ENCODE measurements at regions not wholly inside any gene's neighbourhood (a gene's known extent, or its start where the extent isn't known, plus 50 kb on each side); places are given as distances from the start of the nearest gene placed in this dataset.

DNA sequence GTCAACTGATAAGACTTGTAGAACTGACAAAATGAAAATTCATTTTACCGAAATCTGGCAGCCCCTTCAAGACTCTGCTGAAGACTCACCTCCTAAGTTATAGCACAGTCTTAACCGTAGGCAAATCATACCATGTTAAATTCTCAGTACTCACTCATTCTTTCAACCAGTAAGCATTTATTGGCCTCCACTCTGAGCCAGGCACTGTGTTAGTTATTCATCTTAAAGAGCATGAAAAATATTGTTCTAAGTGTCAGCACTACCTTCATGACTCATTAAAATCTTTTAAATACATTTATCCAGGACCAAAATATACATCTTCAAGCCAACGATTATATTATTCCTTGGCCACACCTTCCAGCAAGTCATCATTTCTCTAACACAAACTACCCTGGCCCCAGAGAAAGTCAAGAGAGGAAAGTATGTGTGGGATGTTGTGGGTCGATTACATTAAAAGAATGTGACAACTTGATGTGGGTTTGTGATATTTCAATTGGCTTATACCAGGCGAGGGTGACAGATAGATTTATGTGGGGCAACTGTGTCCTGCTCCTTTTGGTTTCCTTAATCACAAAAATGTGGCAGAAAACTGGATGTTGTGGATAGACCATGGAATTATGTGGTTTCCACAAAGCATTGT lies 55.0 kb downstream of the TMEM30B start:
- intact Hi-C loops (cut with DNase I): no loop called here
- no peak for DNase-seq (ENCODE audit: low spot score)

- no peak for DNase-seq (ENCODE audit: low spot score)
- intact Hi-C loops (cut with DNase I): no loop called here
Measured at GRCh38 chr14:61225344-61225743, 55.8 kb downstream of the TMEM30B start.

GRCh38 chr14:61223552-61223951 lies 57.6 kb downstream of the TMEM30B start:
- no peak for DNase-seq (ENCODE audit: low spot score)
- intact Hi-C loops (cut with DNase I): no loop called here

- intact Hi-C loops (cut with DNase I): no loop called here
- no peak for DNase-seq (ENCODE audit: low spot score)
Measured at GRCh38 chr14:61222388-61222787, 58.8 kb downstream of the TMEM30B start.

DNA sequence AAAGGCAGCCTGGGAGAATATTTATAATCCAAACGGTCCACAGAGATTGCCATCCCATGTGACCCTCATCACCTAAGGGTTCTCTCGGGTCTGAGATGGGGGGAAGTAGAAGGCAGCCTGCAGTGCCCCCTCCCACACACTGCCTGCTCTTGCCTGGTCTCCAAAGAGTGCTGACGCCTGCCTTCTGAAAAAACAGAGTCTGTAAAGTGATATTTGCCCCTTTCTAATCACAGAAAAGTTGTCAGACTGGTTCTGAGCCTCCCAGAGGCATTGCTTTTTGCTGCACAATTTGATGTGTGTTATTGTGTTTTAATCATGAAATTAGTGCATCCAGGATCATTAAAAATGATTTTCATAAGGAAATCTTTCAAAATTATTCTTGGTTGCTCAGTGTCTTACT lies 59.2 kb downstream of the TMEM30B start:
- intact Hi-C loops (cut with DNase I): no loop called here
- no peak for DNase-seq (ENCODE audit: low spot score)

DNA sequence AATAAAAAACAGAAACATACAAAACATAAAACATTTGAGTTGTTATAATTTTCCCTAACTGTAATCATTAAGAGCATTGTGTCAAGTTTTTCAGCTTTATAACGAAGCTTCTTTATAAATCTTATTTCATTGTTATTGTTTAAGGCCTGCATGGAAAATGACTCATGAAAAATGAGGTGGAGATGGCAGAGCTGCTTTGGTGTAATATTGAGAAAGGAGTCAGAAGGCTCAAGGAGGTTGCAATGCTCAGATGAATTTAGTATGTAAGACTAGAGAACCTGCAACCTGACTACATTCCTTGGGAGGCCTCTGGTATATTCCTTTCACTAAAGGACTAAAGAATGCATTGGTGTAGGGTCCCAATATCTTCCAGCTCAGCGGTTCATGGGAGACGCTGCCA lies 61.5 kb downstream of the TMEM30B start:
- no peak for DNase-seq (ENCODE audit: low spot score)
- intact Hi-C loops (cut with DNase I): no loop called here

DNA sequence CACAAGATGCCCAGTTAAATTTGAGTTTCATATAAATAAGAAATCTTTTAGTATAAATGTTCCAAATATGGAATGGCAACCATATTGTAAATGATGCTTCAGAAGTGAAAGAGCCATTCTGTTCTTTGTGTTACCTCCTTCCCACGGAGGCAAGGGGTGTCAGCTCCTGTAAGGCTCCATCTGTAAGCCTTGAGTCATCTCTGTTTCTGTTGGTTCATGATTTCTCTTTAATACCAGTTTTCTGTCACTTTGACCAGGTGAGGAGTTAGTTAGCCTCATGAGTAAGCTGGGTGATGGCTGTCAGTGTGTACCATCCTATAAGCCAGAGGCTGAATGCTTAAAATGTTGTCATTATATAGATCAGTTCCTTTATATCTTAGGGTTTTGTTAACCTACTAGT lies 61.9 kb downstream of the TMEM30B start:
- no peak for DNase-seq (ENCODE audit: low spot score)
- intact Hi-C loops (cut with DNase I): no loop called here

DNA sequence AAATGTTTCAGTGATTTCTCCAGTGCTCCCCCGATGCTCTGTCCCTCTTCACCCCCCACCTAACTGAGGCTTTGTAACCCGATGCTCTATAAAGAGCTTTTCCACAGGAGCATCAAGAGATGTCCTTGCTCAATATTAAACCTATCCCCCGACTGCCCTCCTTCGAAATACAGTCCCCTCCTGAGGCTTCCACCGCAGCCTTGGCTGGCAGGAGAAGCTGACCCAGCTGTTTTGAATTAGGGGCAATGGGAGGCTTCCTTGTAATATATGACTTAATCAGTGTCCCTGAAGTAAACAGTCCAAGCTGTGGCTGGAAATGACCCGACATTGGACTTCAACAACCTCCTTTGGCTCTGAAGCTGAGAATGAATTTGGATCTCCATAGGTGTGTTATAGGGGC lies 62.4 kb downstream of the TMEM30B start:
- intact Hi-C loops (cut with DNase I): no loop called here
- no peak for DNase-seq (ENCODE audit: low spot score)

DNA sequence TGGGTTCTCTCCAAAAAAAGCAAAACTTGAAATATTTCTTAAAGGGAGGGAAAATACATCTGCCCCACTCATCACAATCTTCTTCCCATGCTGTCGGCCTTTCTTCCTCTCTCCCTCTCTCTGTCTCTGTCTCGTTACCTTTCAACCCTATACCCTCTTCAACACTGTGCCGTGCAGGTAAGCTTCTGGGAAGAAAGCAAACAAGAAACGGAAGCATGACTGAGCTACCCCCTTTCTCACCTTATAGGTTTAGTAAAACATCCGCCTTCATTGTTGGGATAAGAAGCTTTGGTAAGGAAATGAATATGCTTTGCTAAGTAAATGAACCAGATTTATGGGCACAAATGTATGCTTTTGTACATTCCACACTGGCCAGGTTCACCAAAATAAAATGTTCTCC lies 63.0 kb downstream of the TMEM30B start:
- intact Hi-C loops (cut with DNase I): no loop called here
- DNase-seq (ENCODE audit: low spot score): no peak

DNA sequence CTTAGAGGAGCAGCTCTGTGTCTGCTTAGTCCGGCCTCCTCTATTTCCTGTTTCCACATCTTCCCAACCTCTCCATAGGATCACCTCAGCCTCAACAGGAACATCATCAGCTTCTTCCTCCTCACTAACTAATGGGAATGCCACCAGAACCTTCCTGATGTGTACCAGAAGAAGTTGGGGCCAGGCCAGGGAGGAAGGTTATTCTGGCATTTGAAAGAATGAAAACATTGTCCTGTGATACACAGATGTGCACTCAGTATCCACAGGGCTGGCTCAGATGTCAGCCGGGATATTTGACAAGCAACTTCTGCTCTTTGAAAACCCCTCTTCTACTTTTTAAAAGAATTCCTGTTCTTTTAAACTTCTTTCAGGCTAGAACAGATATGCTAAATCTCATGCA lies 63.6 kb downstream of the TMEM30B start:
- no peak for DNase-seq (ENCODE audit: low spot score)
- intact Hi-C loops (cut with DNase I): no loop called here

GRCh38 chr14:61215222-61216020 lies 65.7 kb downstream of the TMEM30B start:
- intact Hi-C loops (cut with DNase I): no loop called here
- DNase-seq (ENCODE audit: low spot score): no peak

DNA sequence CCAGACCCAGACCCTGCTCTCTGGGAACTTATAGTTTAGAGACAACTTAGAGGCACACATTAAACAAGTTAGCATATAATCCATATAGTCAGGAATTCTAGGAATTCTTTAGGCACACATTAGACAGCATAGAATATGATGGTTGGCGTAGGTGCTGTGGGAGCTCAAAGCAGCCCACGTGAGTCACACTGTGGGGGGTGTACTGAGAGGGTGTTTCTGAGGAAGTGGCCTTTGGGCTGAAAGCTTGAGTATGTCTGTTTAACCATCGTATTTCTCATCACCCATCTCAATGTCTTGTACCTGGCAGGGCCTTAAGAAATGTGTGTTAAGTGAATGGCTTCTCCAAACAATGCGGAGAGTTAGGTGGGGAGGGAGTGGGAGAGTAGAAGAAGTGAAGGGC lies 67.2 kb downstream of the TMEM30B start:
- DNase-seq (ENCODE audit: low spot score): no peak
- intact Hi-C loops (cut with DNase I): no loop called here

DNA sequence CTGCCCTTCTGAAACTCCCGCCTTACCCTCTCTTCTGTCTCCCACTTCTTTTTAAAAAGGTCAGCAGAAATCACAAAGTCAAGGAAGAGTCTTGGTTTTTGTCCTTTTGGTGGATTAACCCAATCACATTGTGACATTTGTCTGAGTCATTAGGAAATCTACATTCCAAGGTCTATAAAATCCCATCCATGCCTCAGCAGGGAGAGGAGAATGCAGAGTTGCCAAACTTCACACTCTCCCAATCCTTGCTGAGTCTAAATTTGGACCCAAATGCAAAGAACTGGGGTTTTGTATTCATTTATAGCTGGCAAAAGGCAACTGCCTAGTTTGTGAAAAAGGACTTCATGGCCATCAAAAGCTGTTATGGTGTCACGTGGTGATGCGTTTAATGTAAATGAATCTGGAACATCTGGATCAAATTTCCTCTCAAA lies 67.9 kb downstream of the TMEM30B start:
- intact Hi-C loops (cut with DNase I): no loop called here

DNA sequence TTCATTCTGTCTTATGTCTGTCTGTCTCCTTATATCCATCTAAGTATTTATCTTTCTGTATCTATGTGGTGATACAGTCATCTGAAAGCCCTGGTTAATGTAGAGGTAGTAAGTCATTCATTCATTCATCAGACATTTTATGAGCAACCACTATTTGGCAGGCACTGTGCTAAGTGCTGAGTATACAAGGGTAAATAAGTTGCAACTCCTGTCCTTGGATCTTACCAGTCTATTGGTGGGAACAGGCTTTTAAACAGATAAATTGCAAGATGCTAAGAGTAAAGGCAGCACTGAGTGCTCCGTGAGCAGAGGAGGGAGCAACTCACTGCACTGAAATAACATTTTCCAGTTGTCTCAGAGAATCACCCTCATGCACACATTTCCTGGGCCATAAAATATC lies 68.6 kb downstream of the TMEM30B start:
- intact Hi-C loops (cut with DNase I): no loop called here
- DNase-seq (ENCODE audit: low spot score): no peak

More for the DNA sequence above, 67.9 kb downstream of the TMEM30B start:
- no peak for DNase-seq (ENCODE audit: low spot score)

DNA sequence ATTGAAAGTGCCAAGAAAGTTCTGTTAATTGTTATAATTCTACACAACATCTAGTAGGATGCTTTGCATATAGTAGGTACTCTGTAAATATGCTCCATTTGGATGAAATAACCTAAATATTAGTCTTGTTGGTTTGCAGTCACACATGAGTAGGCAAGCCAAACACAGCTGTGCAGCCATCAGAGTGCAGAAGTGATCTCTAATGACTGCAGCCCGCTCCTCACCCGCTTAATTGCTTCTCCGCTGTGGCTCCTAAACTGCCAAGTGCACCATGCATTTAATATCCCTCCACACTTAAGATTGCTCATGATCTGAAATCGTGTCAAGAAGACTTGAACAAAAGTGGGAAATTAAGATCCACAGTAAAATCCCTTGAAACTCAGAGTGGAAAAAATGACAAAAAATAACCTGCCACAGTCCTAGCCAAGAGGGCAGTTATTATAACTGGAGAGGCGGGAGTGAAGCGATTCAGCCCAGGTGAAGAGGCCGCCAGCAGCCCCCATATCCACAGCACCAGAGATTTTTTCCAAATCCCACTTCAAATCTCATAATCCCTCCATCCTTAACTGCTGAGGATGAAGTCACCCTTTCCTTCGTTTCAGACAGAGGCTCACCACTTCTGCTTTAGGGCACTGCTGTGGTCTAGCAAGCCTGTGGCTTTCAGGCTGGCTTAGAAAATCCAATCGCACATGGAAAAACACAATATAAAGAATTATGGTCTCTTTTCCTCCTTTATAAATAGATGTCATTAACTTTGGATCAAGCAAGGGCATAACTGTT lies 69.5 kb downstream of the TMEM30B start:
- intact Hi-C loops (cut with DNase I): no loop called here
- no peak for DNase-seq (ENCODE audit: low spot score)

DNA sequence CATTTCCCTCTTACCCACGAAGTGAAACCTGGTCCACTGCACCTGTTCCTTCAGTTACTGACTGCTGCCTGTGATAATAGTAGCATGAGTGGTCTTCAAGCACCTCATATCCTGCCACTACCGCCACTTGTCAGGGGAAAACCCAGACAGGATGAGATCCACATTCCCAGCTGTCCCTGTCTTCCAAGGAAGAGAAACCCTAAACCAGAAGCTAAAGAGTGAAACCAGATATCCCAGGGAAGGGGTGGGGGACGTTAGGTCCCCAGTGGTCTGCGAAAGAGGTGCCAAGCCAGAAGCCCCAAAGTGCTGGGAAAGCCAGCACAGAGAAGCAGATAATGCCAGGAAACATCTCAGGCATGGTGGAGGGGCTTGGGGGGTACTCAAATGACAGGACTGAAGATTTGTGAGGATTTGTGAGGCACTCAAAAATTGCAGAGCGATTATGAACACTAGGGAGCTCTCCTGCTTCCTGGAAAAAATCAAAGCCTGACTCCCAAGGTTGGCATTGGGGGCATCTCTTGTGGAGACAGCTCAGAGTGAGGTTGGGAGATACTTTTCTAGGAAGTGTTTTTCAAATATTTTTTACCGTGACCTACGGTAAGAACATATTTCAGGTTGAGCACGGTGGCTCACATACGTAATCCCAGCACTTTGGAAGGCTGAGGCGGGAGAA lies 77.9 kb downstream of the TMEM30B start:
- DNase-seq (ENCODE audit: low spot score): no peak
- intact Hi-C loops (cut with DNase I): no loop called here

GRCh38 chr14:61202124-61202523 lies 79.0 kb downstream of the TMEM30B start:
- intact Hi-C loops (cut with DNase I): no loop called here
- no peak for DNase-seq (ENCODE audit: low spot score)

DNA sequence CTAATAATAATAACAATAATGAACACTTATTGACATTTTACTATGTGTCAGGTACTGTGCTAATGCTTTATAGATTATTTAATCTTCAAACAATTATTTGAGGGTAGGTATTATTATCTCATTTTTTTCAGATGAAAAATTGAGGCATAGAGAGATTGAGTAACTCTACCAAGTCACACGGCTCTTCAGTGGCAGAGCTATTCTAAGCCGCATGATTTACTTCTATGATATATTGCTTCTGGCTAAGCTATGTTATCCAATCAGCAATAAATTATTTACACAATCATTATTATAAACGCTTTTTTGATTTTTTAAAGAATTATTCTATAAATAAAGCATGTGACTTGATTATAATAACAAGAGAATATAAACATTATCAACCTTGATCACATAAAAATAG lies 80.0 kb downstream of the TMEM30B start:
- no peak for DNase-seq (ENCODE audit: low spot score)
- intact Hi-C loops (cut with DNase I): no loop called here

DNA sequence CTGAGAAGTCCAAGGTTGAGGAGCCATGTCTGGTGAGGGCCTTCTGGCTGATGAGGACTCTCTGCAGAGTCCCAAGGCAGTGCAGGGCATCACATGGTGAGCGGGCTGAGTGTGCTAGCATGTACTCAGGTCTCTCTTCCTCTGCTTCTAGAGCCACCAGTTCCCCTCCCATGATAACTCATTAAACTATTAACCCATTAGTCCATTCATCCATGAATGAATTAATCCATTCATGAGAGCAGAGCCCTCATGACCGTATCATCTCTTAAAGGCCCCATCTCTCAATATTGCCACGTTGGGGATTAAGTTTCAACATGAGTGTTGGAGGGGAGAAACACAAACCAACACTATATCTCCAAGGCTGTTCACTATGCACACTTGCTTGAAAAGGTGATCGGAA lies 83.7 kb downstream of the TMEM30B start:
- intact Hi-C loops (cut with DNase I): no loop called here

GRCh38 chr14:61196792-61197191 lies 84.3 kb downstream of the TMEM30B start:
- intact Hi-C loops (cut with DNase I): no loop called here

More for the DNA sequence above, 83.7 kb downstream of the TMEM30B start:
- DNase-seq (ENCODE audit: low spot score): no peak

More at GRCh38 chr14:61196792-61197191, 84.3 kb downstream of the TMEM30B start:
- DNase-seq (ENCODE audit: low spot score): no peak
